Keratinocyte (primary cell): ENCODE measurements at regions not wholly inside any gene's neighbourhood (a gene's known extent, or its start where the extent isn't known, plus 50 kb on each side); places are given as distances from the start of the nearest gene placed in this dataset.

Experiments
- EZH2 ChIP-seq: IDR thresholded peaks from one replicate; pipeline ENCODE4 v1.6.1; 2012; ENCODE audit warnings: inconsistent platforms, mild to moderate bottlenecking, low read length, moderate library complexity
- TF ChIP-seq, protein P1 (sequence below), 3 experiments: IDR thresholded peaks in 1 of 3; conservative IDR thresholded peaks in 1 of 3; optimal IDR thresholded peaks in 1 of 3; 2 replicates in 2 of 3; 3 replicates in 1 of 3; pipeline versions ENCODE3 to v1.5.1; 2011; ENCODE audit warnings: low read length in 3 of 3, mild to moderate bottlenecking in 3 of 3, moderate library complexity in 2 of 3, control low read depth in 1 of 3, inconsistent platforms in 1 of 3; ENCODE audit not compliant: insufficient read depth in 2 of 3; ENCODE audit errors: extremely low read depth in 1 of 3

DNA sequence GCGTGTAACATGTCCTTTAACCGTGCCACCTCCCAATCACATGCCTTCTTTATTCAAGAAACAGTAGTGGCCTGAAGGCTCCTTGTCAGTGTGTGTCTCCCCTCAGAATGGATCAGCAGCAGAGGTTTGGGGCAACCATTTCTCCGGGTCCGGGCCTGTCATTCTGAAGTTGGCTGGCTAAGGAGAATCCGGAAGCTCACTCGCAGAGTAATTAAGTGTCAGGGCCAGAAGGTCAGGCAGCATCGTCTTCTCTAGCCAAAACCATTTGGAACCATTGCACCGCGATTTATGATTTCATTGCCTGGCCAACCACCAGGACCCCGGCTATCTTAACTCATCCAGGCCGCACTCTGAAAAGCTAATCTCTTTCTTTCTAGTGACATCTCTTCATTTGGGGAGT lies 550.8 kb downstream of the EFNB2 start:
- TF ChIP-seq, protein P1, sequence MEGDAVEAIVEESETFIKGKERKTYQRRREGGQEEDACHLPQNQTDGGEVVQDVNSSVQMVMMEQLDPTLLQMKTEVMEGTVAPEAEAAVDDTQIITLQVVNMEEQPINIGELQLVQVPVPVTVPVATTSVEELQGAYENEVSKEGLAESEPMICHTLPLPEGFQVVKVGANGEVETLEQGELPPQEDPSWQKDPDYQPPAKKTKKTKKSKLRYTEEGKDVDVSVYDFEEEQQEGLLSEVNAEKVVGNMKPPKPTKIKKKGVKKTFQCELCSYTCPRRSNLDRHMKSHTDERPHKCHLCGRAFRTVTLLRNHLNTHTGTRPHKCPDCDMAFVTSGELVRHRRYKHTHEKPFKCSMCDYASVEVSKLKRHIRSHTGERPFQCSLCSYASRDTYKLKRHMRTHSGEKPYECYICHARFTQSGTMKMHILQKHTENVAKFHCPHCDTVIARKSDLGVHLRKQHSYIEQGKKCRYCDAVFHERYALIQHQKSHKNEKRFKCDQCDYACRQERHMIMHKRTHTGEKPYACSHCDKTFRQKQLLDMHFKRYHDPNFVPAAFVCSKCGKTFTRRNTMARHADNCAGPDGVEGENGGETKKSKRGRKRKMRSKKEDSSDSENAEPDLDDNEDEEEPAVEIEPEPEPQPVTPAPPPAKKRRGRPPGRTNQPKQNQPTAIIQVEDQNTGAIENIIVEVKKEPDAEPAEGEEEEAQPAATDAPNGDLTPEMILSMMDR (optimal IDR thresholded peaks at IDR 0.05 in 1 of 3, IDR thresholded peaks at IDR 0.05 in 1 of 3, conservative IDR thresholded peaks at IDR 0.05 in 1 of 3; ENCODE audit: extremely low read depth in 1 of 3, insufficient read depth in 2 of 3, low read length in 3 of 3): no peak
- no peak for TF ChIP-seq EZH2
